ENCODE measurements at regions not wholly inside any gene's neighbourhood (a gene's known extent, or its start where the extent isn't known, plus 50 kb on each side); places are given as distances from the start of the nearest gene placed in this dataset.

DNA sequence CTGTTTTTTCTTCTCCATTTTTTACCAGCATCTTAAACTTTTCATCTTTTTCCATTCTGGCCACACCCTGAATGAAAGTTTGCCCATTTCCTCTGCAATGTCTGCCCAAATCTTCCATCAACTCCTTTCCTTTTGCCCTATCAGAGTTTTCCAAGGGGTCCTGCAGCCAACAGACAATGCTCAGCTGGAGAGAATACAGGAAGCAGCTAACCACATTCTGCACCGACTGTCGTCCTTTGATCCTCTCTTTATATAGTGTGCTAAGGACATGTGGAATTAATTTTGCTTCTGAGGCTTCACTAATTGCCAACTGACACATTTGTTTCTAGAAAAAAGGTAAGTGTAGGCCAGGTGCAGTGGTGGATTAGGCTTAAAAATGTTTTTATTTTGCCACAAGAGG, 50.5 kb upstream of the DLX2 start:
- no peak for DNase-seq (ENCODE audit: extremely low read depth, low read depth)
- TF ChIP-seq, protein P1, sequence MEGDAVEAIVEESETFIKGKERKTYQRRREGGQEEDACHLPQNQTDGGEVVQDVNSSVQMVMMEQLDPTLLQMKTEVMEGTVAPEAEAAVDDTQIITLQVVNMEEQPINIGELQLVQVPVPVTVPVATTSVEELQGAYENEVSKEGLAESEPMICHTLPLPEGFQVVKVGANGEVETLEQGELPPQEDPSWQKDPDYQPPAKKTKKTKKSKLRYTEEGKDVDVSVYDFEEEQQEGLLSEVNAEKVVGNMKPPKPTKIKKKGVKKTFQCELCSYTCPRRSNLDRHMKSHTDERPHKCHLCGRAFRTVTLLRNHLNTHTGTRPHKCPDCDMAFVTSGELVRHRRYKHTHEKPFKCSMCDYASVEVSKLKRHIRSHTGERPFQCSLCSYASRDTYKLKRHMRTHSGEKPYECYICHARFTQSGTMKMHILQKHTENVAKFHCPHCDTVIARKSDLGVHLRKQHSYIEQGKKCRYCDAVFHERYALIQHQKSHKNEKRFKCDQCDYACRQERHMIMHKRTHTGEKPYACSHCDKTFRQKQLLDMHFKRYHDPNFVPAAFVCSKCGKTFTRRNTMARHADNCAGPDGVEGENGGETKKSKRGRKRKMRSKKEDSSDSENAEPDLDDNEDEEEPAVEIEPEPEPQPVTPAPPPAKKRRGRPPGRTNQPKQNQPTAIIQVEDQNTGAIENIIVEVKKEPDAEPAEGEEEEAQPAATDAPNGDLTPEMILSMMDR (IDR thresholded peaks at IDR 0.05; ENCODE audit: low read depth, low read length, missing control alignments) = no peak
- H3K4me3 ChIP-seq (replicated peaks; ENCODE audit: low read depth, low read length) = no peak overlapping the region

DNA sequence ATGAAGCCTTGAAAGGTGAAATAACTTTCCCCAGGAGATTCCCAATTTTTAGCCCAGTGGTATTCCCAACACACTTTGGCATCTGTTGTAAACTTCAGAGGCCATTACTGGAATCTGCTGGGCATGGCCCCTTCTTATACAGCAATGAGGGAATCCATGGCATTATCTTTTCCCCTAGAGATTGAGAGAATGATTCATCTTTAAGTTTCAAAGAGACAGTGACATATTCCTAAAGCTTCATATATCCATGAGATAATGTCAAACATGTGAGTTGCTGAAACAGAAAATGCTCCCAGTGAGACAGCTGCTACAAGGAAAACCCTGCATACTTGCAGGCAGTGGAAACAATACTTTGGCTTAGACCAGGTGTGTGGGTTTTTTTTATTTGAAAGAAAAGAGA, 51.1 kb upstream of the DLX2 start:
- TF ChIP-seq, protein P1 (IDR thresholded peaks at IDR 0.05; ENCODE audit: low read depth, low read length, missing control alignments) = no peak

GRCh38 chr2:172155752-172156151, 53.1 kb upstream of the DLX2 start:
- TF ChIP-seq, protein P1 (IDR thresholded peaks at IDR 0.05; ENCODE audit: low read depth, low read length, missing control alignments) = no peak
- DNase-seq (ENCODE audit: extremely low read depth, low read depth) = no peak
- H3K4me3 ChIP-seq (replicated peaks; ENCODE audit: low read depth, low read length) = no peak overlapping the region

More for the DNA sequence above, 51.1 kb upstream of the DLX2 start:
- no peak overlapping the region for H3K4me3 ChIP-seq (replicated peaks; ENCODE audit: low read depth, low read length)
- no peak for DNase-seq (ENCODE audit: extremely low read depth, low read depth)

DNA sequence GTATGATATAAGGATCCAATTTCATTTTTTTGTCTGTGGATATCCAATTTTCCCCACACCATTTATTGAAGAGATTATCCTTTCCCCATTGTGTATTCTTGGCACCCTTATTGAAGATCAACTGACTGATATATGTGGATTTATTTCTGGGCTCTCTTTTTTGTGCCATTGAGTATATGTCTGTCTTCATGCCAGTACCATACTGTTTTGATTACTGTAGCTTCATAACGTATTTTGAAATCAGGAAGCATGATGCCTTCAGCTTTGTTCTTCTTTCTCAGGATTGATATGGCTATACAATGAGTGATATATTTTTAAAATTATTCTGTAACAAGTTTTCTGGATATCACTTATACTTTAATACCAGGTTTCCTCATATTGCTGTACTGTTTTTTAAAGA, 58.1 kb upstream of the DLX2 start:
- no peak for DNase-seq (ENCODE audit: extremely low read depth, low read depth)
- TF ChIP-seq, protein P1 (IDR thresholded peaks at IDR 0.05; ENCODE audit: low read depth, low read length, missing control alignments) = no peak

DNA sequence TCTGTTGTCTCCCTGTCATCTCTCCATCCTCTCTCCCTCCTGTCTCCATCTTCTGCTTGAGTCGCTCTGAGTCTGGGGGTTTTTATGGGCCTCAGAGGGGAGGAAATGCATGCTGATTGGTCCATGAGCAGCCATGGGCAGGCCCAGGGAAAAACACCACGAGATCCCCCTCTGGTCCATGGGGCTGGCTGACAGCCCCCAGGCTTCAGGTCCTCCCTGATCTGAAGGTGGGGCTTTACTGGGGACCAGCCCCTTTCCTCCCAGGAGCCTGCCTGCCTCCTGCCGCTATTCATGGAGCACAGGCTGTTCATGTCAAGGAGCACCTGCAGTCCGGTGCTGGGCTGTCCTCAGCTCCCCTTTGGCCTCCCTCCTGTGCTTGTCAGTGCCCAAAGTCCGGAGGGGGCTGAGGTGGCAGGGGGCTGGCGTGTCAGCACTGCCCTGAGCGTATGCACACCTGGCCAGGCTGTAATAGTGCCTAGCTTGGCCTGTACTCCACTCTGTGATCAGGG, 59.6 kb upstream of the DLX2 start:
- TF ChIP-seq, protein P1 (IDR thresholded peaks at IDR 0.05; ENCODE audit: low read depth, low read length, missing control alignments) = no peak
- no peak for DNase-seq (ENCODE audit: extremely low read depth, low read depth)
- no peak overlapping the region for H3K4me3 ChIP-seq (replicated peaks; ENCODE audit: low read depth, low read length)

More for the DNA sequence above, 58.1 kb upstream of the DLX2 start:
- H3K4me3 ChIP-seq (replicated peaks; ENCODE audit: low read depth, low read length) = no peak overlapping the region

- DNase-seq (ENCODE audit: extremely low read depth, low read depth) = no peak
- TF ChIP-seq, protein P1 (IDR thresholded peaks at IDR 0.05; ENCODE audit: low read depth, low read length, missing control alignments) = no peak
- H3K4me3 ChIP-seq (replicated peaks; ENCODE audit: low read depth, low read length) = no peak overlapping the region
Measured at GRCh38 chr2:172162739-172163336, 60.1 kb upstream of the DLX2 start.

DNA sequence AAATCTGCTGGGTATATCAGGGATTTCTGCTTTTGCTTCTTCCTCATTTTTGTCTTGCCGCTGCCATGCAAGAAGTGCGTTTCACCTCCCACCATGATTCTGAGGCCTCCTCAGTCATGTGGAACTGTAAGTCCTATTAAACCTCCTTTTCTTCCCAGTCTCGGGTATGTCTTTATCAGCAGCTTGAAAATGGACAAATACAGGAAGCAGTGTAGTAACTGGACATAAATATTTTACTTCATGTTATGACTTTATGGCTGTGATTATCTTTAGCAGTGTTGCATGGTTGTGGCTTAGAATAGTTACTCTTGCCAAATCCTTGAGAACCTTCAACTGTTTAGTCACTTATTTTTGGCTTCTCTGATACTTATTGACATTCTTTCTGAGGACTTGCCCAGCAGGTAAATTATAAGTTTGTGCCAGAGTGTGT, 66.2 kb upstream of the DLX2 start:
- no peak overlapping the region for H3K4me3 ChIP-seq (replicated peaks; ENCODE audit: low read depth, low read length)
- TF ChIP-seq, protein P1 (IDR thresholded peaks at IDR 0.05; ENCODE audit: low read depth, low read length, missing control alignments) = no peak
- DNase-seq (ENCODE audit: extremely low read depth, low read depth) = no peak

Data from HFF-Myc (cell line).